ENCODE measurements at regions not wholly inside any gene's neighbourhood (a gene's known extent, or its start where the extent isn't known, plus 50 kb on each side); places are given as distances from the start of the nearest gene placed in this dataset.
A peak's percentile ranks its signal among the peaks of the same experiment; 100 is the strongest.
"Not testable (repeated sequence)": the region's sequence is repeated elsewhere in the genome, so short reads cannot be mapped to it uniquely, and the experiment has no call there.

DNA sequence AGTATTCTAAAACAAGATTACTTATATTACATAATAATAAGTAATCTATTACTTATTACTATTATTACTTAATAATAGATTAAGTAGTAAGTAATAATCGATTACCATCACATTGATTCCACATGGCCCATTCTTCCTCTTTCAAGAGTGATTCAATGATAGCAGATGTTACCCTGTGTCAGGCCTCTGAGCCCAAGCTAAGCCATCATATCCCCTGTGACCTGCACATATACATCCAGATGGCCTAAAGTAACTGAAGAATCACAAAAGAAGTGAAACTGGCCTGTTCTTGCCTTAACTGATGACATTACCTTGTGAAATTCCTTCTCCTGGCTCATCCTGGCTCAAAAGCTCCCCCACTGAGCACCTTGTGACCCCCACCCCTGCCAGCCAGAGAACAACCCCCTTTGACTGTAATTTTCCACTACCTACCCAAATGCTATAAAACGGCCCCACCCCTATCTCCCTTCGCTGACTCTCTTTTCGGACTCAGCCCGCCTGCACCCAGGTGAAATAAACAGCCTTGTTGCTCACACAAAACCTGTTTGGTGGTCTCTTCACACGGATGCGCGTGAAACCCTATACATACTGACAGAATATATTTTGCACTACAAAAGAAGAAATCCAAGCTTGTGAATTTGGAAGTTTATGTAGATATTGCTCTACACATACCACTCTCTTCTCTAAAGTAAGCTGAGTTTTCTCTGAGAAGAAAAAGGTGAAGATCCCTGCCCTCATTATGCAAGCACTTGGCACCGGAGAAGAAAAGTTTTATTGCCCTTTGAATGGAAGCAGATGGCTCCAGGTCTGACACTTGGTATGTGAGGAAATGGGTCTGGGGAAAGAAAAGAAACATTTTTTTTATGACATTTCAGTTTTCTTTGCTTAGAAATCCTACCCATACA is 488.6 kb upstream of the IMPG1 start:
- intact Hi-C loops (cut with DNase I); ATAC-seq; DNase-seq (ENCODE audit: missing footprints): not testable (repeated sequence)

DNA sequence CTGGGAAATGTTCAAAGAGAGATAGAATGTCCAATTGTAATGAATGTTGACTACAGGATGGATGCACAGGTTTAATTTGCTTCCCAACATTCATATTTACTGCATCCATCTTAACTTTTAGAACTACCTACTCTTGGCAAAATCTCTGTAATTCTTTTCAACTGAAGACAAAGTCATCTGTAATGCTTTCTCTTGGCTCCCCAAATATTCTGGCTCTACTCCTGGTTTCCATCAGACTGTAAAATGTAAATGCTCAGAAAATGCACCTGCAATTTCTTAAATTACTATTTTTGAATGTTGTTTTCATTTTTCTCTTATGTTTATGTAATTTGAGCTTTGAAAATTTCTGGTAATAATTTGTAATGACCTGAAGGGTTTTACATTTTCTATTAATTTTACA is 480.8 kb upstream of the IMPG1 start:
- no peak for ATAC-seq
- no peak for DNase-seq (ENCODE audit: missing footprints)
- intact Hi-C loops (cut with DNase I) = no loop called here

DNA sequence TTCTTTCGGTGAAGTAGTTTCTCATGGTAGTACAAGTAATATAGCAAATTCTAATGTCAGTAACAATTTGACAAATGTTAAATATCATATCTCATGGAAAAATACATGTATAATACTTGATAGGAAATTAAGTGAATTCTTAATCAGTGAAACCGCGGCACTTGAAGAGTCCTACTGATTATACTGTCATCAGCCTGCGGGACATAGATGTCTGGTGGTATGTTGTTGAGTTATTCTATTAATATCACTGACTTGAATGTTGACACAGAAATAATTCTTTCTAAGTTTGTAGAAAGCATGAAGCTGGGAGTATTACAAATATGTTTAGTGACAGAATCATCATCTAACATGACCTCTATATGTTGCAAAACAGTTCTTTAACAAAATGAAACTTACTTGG is 479.8 kb upstream of the IMPG1 start:
- intact Hi-C loops (cut with DNase I) = no loop called here
- no peak for ATAC-seq
- DNase-seq (ENCODE audit: missing footprints) = no peak

GRCh38 chr6:76533661-76534060 is 461.2 kb upstream of the IMPG1 start:
- intact Hi-C loops (cut with DNase I) = no loop called here
- DNase-seq (ENCODE audit: missing footprints) (no peak), ATAC-seq (no peak)

DNA sequence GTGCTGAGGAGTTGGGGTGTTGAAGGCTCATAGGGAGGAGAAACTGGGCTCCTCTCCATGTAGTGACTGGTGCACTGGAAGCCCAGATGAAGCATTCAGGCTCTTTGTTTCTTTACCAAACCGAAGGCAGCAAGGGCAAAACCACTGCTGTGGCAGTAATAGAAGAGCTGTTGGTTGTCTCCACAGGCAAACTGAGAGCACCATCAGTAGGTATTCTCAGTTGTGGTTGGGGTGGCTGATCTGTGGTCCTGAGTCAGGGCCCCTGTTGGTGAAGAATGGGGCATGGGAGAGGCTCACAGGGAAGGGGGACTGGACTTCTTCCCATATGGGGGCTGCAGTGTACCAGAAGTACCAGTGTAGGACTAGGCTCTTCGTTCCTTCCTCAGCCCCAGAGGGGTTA is 460.2 kb upstream of the IMPG1 start:
- intact Hi-C loops (cut with DNase I) = no loop called here
- ATAC-seq (no peak), DNase-seq (ENCODE audit: missing footprints) (no peak)

- intact Hi-C loops (cut with DNase I) = no loop called here
- no peak for ATAC-seq
Measured at GRCh38 chr6:76518443-76518842, 446.0 kb upstream of the IMPG1 start.

DNA sequence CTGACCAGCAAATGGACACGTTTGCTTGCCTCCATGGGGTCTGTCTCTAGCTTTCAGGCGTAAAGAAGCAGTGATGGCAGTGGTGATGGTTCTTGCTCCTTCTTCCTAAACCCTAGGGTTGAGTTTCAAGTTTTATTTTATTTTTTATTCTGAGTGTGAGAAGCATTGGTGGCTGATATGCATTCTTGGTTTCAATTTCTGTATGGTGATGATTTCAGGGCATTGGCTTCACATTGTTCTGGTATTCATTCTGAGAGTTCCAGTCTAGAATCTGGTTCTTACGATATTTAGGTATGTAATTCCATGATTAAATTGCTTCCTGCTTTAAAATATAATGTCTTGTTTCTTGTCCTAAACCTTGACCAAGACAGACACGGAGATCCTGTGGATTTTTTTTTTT is 444.5 kb upstream of the IMPG1 start:
- no peak for ATAC-seq
- intact Hi-C loops (cut with DNase I) = no loop called here
- no peak for DNase-seq (ENCODE audit: missing footprints)

More at GRCh38 chr6:76518443-76518842, 446.0 kb upstream of the IMPG1 start:
- no peak for DNase-seq (ENCODE audit: missing footprints)

- intact Hi-C loops (cut with DNase I) = no loop called here
- DNase-seq (ENCODE audit: missing footprints) (no peak), ATAC-seq (no peak)
Measured at GRCh38 chr6:76510489-76510888, 438.0 kb upstream of the IMPG1 start.

DNA sequence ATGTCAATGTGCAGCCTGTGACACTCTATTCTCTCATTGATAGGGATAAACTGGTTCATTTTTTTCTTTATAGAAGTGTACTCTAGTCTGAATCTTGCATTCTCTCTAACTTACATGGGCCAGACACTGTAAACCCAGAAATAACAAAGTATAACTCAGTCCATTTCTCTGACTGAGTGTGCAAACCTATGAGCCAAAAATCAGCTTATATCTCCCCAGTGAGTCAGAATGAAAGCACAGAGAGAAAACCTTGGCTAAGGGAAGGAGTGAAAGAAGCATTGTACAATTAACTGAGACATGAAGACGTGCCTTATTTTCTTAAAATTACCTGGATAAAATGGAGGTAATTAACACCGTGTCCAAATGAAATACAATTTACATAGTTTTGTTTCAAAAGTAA is 436.9 kb upstream of the IMPG1 start:
- DNase-seq (ENCODE audit: missing footprints) (no peak), ATAC-seq (no peak)
- intact Hi-C loops (cut with DNase I) = no loop called here

- no peak for DNase-seq (ENCODE audit: missing footprints)
- intact Hi-C loops (cut with DNase I) = no loop called here
- ATAC-seq = no peak
Measured at GRCh38 chr6:76506808-76507207, 434.3 kb upstream of the IMPG1 start.

- intact Hi-C loops (cut with DNase I) = no loop called here
- ATAC-seq = no peak
- no peak for DNase-seq (ENCODE audit: missing footprints)
Measured at GRCh38 chr6:76495909-76496308, 423.4 kb upstream of the IMPG1 start.

- intact Hi-C loops (cut with DNase I); ATAC-seq; DNase-seq (ENCODE audit: missing footprints): not testable (repeated sequence)
Measured at GRCh38 chr6:76491376-76491775, 418.9 kb upstream of the IMPG1 start.

DNA sequence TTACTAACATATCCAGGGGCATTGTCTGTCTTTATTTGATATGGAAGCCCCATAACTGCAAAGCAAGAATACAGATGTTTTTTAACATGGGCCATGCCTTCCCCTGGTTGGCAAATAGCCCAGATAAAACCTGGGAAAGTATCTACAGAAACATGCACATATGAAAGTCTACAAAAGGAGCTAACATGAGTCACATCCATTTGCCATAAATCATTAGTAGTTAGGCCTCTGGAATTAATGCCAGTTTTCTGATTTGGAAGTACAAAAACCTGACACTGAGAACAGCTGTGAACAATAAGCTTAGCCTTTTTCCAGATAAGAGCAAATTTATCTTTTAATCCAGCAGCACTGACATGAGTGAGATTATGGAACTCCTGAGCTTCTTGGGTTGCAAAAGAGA is 418.0 kb upstream of the IMPG1 start:
- DNase-seq (ENCODE audit: missing footprints) (no peak), ATAC-seq (no peak)
- intact Hi-C loops (cut with DNase I) = no loop called here

GRCh38 chr6:76481101-76481500 is 408.6 kb upstream of the IMPG1 start:
- ATAC-seq (no peak), DNase-seq (ENCODE audit: missing footprints) (no peak)
- intact Hi-C loops (cut with DNase I) = no loop called here

DNA sequence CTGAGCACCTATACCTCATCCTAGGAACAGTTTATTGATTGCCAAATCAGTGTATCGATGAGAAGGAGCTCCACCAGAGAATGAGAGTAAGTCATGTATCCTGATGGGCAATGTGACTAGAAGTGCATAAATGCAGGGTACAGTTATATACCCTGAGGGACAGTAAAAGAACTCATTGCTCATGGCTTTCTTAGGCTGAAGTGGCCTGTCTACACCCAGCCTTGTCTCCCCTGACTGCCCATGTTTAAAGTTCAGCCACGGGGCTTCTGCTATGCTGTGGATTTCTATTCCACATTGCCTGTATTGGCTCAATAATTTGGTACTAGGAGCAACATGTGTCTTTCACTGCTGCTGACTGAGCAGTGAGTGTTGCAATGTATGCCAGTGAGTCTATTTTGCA is 400.4 kb upstream of the IMPG1 start:
- DNase-seq (ENCODE audit: missing footprints) = no peak
- intact Hi-C loops (cut with DNase I) = no loop called here

GRCh38 chr6:76466286-76466685 is 393.8 kb upstream of the IMPG1 start:
- DNase-seq (ENCODE audit: missing footprints) = no peak
- no peak for ATAC-seq
- intact Hi-C loops (cut with DNase I) = no loop called here

More for the DNA sequence above, 400.4 kb upstream of the IMPG1 start:
- ATAC-seq = no peak

GRCh38 chr6:76465410-76465809 is 392.9 kb upstream of the IMPG1 start:
- DNase-seq (ENCODE audit: missing footprints) (no peak), ATAC-seq (no peak)
- intact Hi-C loops (cut with DNase I) = no loop called here

GRCh38 chr6:76453270-76453669 is 380.8 kb upstream of the IMPG1 start:
- ATAC-seq (no peak), DNase-seq (ENCODE audit: missing footprints) (no peak)
- intact Hi-C loops (cut with DNase I) = no loop called here

DNA sequence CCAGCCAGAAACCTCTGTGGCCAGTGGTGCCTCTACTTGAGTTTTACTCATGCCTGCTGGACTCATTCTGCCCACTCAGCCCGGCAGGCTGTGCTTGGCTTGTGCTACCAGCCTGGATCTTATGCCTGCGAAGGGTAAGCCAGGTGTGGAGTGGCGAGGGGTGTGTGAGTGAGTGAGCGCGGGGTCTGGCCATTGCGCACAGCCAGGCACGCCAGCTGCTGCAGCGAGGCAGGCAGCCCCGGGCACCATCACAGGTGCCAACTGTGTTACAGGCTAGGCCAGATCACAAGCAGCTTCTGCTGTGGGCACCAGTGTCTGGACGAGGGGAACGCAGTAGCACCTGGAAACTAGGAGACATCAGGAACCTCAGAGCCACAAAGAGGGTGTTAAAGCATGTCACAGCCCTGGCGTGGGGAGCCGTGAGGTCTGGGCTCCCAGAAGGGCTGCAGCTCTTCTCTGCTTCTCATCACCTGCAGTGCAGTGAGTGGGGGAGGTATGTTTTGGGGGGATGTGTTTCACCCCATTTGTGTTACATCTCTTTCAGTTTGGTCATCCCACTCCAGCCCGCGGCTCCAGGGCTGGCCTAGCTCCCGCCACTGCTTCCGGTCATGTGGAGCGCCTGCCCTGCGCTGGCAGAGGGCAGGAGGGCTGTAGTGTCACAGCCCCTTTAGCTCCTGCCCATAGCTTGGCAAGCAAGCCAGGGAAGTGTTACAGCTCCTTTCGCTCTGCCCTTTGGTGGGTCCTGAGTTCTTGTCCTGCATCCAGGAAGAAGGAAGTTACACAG is 379.7 kb upstream of the IMPG1 start:
- DNase-seq (ENCODE audit: missing footprints) = peak; percentile 55
- ATAC-seq = no peak

GRCh38 chr6:76448109-76448508 is 375.6 kb upstream of the IMPG1 start:
- ATAC-seq = no peak
- DNase-seq (ENCODE audit: missing footprints) = no peak
- intact Hi-C loops (cut with DNase I) = no loop called here

More for the DNA sequence above, 379.7 kb upstream of the IMPG1 start:
- intact Hi-C loops (cut with DNase I) = no loop called here

Measured in Right ventricle myocardium inferior (tissue), 1 donor.